ENCODE measurements at regions not wholly inside any gene's neighbourhood (a gene's known extent, or its start where the extent isn't known, plus 50 kb on each side); places are given as distances from the start of the nearest gene placed in this dataset.

GRCh38 chr2:123811846-123812245, 213.2 kb upstream of the CNTNAP5 start:
- H3K36me3 Mint-ChIP-seq: no peaks in the 10 kb centered on the region
- CTCF ChIA-PET: no interaction called here
- DNase-seq (no peak), ATAC-seq (no peak)
- H3K4me1 Mint-ChIP-seq: no peaks in the 10 kb centered on the region
- Histone ChIP-seq H3K4me1 (ENCODE audit: control insufficient read depth in 2 of 2, insufficient read depth in 2 of 2, low read length in 2 of 2) (no peaks in the 10 kb centered on the region), H3K36me3 (ENCODE audit: control insufficient read depth in 2 of 3, insufficient read depth in 3 of 3, low read length in 3 of 3) (no peaks in the 10 kb centered on the region), H3K4me3 (ENCODE audit: low read length) (no peak overlapping the region), H3K9me3 (ENCODE audit: control insufficient read depth in 2 of 3, low read length in 3 of 3) (no peaks in the 10 kb centered on the region), H3K27me3 (ENCODE audit: control insufficient read depth in 2 of 2, insufficient read depth in 2 of 2, low read length in 2 of 2) (no peaks in the 10 kb centered on the region), H3K27ac (ENCODE audit: low read depth, low read length) (no peak overlapping the region)
- H3K27me3 Mint-ChIP-seq: no peaks in the 10 kb centered on the region
- no peak overlapping the region for H3K4me3 Mint-ChIP-seq
- intact Hi-C loops (cut with micrococcal nuclease): no loop called here
- H3K9me3 Mint-ChIP-seq: peaks cover 0 to 42% (median 16%) of the 10 kb centered on the region in 11 donors
- no peak overlapping the region for H3K27ac Mint-ChIP-seq
- POLR2A ChIA-PET: no interaction called here

GRCh38 chr2:123816203-123816602, 208.9 kb upstream of the CNTNAP5 start:
- Histone ChIP-seq H3K27ac (ENCODE audit: low read depth, low read length) (no peak overlapping the region), H3K27me3 (ENCODE audit: control insufficient read depth in 2 of 2, insufficient read depth in 2 of 2, low read length in 2 of 2) (no peaks in the 10 kb centered on the region), H3K4me1 (ENCODE audit: control insufficient read depth in 2 of 2, insufficient read depth in 2 of 2, low read length in 2 of 2) (no peaks in the 10 kb centered on the region), H3K9me3 (ENCODE audit: control insufficient read depth in 2 of 3, low read length in 3 of 3) (no peaks in the 10 kb centered on the region), H3K36me3 (ENCODE audit: control insufficient read depth in 2 of 3, insufficient read depth in 3 of 3, low read length in 3 of 3) (no peaks in the 10 kb centered on the region), H3K4me3 (ENCODE audit: low read length) (no peak overlapping the region)
- ATAC-seq (no peak), DNase-seq (no peak)
- intact Hi-C loops (cut with micrococcal nuclease): no loop called here
- H3K4me3 Mint-ChIP-seq: no peak overlapping the region
- POLR2A ChIA-PET: no interaction called here
- peaks cover 0 to 23% (median 2%) of the 10 kb centered on the region in 11 donors for H3K9me3 Mint-ChIP-seq
- CTCF ChIA-PET: no interaction called here
- no peaks in the 10 kb centered on the region for H3K36me3 Mint-ChIP-seq
- no peaks in the 10 kb centered on the region for H3K27me3 Mint-ChIP-seq
- H3K4me1 Mint-ChIP-seq: no peaks in the 10 kb centered on the region
- H3K27ac Mint-ChIP-seq: no peak overlapping the region

- H3K27ac ChIP-seq (ENCODE audit: low read depth, low read length): no peak overlapping the region
- POLR2A ChIA-PET: no interaction called here
- no peak overlapping the region for H3K4me3 Mint-ChIP-seq
- H3K4me1 ChIP-seq (ENCODE audit: control insufficient read depth in 2 of 2, insufficient read depth in 2 of 2, low read length in 2 of 2): no peaks in the 10 kb centered on the region
- H3K27me3 Mint-ChIP-seq: no peaks in the 10 kb centered on the region
- H3K4me3 ChIP-seq (ENCODE audit: low read length): no peak overlapping the region
- H3K27me3 ChIP-seq (ENCODE audit: control insufficient read depth in 2 of 2, insufficient read depth in 2 of 2, low read length in 2 of 2): no peaks in the 10 kb centered on the region
- H3K9me3 Mint-ChIP-seq: peaks cover 0 to 18% (median 1%) of the 10 kb centered on the region in 11 donors
- no peak overlapping the region for H3K27ac Mint-ChIP-seq
- intact Hi-C loops (cut with micrococcal nuclease): no loop called here
- ATAC-seq: no peak
- CTCF ChIA-PET: no interaction called here
- no peaks in the 10 kb centered on the region for H3K36me3 ChIP-seq (ENCODE audit: control insufficient read depth in 2 of 3, insufficient read depth in 3 of 3, low read length in 3 of 3)
- no peaks in the 10 kb centered on the region for H3K9me3 ChIP-seq (ENCODE audit: control insufficient read depth in 2 of 3, low read length in 3 of 3)
- no peak for DNase-seq
- H3K36me3 Mint-ChIP-seq: no peaks in the 10 kb centered on the region
- no peaks in the 10 kb centered on the region for H3K4me1 Mint-ChIP-seq
These were observed 208.2 kb upstream of the CNTNAP5 start for GRCh38 chr2:123816928-123817327.

- no peak overlapping the region for H3K27ac Mint-ChIP-seq
- Histone ChIP-seq H3K36me3 (ENCODE audit: control insufficient read depth in 2 of 3, insufficient read depth in 3 of 3, low read length in 3 of 3) (no peaks in the 10 kb centered on the region), H3K4me1 (ENCODE audit: control insufficient read depth in 2 of 2, insufficient read depth in 2 of 2, low read length in 2 of 2) (no peaks in the 10 kb centered on the region), H3K27me3 (ENCODE audit: control insufficient read depth in 2 of 2, insufficient read depth in 2 of 2, low read length in 2 of 2) (no peaks in the 10 kb centered on the region), H3K4me3 (ENCODE audit: low read length) (no peak overlapping the region), H3K9me3 (ENCODE audit: control insufficient read depth in 2 of 3, low read length in 3 of 3) (no peaks in the 10 kb centered on the region), H3K27ac (ENCODE audit: low read depth, low read length) (no peak overlapping the region)
- CTCF ChIA-PET: no interaction called here
- DNase-seq (no peak), ATAC-seq (no peak)
- POLR2A ChIA-PET: no interaction called here
- no peaks in the 10 kb centered on the region for H3K27me3 Mint-ChIP-seq
- H3K9me3 Mint-ChIP-seq: peaks cover 0 to 21% (median 4%) of the 10 kb centered on the region in 11 donors
- no peaks in the 10 kb centered on the region for H3K4me1 Mint-ChIP-seq
- no peak overlapping the region for H3K4me3 Mint-ChIP-seq
- intact Hi-C loops (cut with micrococcal nuclease): no loop called here
- H3K36me3 Mint-ChIP-seq: no peaks in the 10 kb centered on the region
These were observed 198.3 kb upstream of the CNTNAP5 start for GRCh38 chr2:123826729-123827271.

GRCh38 chr2:123839326-123839725, 185.8 kb upstream of the CNTNAP5 start:
- Mint-ChIP-seq H3K27me3 (no peaks in the 10 kb centered on the region), H3K36me3 (peaks cover 0 to 5% (median 0%) of the 10 kb centered on the region in 5 donors), H3K4me3 (no peak overlapping the region), H3K27ac (no peak overlapping the region), H3K9me3 (peaks cover 0 to 41% (median 15%) of the 10 kb centered on the region in 11 donors), H3K4me1 (no peaks in the 10 kb centered on the region)
- ChIA-PET POLR2A (no interaction called here), CTCF (no interaction called here)
- Histone ChIP-seq H3K27ac (ENCODE audit: low read depth, low read length) (no peak overlapping the region), H3K27me3 (ENCODE audit: control insufficient read depth in 2 of 2, insufficient read depth in 2 of 2, low read length in 2 of 2) (no peaks in the 10 kb centered on the region), H3K9me3 (ENCODE audit: control insufficient read depth in 2 of 3, low read length in 3 of 3) (no peaks in the 10 kb centered on the region), H3K4me1 (ENCODE audit: control insufficient read depth in 2 of 2, insufficient read depth in 2 of 2, low read length in 2 of 2) (no peaks in the 10 kb centered on the region), H3K36me3 (ENCODE audit: control insufficient read depth in 2 of 3, insufficient read depth in 3 of 3, low read length in 3 of 3) (no peaks in the 10 kb centered on the region), H3K4me3 (ENCODE audit: low read length) (no peak overlapping the region)
- intact Hi-C loops (cut with micrococcal nuclease): no loop called here
- DNase-seq: no peak
- no peak for ATAC-seq

GRCh38 chr2:123840016-123840415, 185.1 kb upstream of the CNTNAP5 start:
- no peaks in the 10 kb centered on the region for H3K4me1 ChIP-seq (ENCODE audit: control insufficient read depth in 2 of 2, insufficient read depth in 2 of 2, low read length in 2 of 2)
- H3K9me3 ChIP-seq (ENCODE audit: control insufficient read depth in 2 of 3, low read length in 3 of 3): no peaks in the 10 kb centered on the region
- ChIA-PET CTCF (no interaction called here), POLR2A (no interaction called here)
- no peaks in the 10 kb centered on the region for H3K27me3 ChIP-seq (ENCODE audit: control insufficient read depth in 2 of 2, insufficient read depth in 2 of 2, low read length in 2 of 2)
- no peak for ATAC-seq
- Mint-ChIP-seq H3K4me1 (no peaks in the 10 kb centered on the region), H3K4me3 (no peak overlapping the region), H3K36me3 (peaks cover 0 to 5% (median 0%) of the 10 kb centered on the region in 5 donors), H3K9me3 (peaks cover 0 to 37% (median 12%) of the 10 kb centered on the region in 11 donors), H3K27me3 (no peaks in the 10 kb centered on the region), H3K27ac (no peak overlapping the region)
- no peak overlapping the region for H3K4me3 ChIP-seq (ENCODE audit: low read length)
- intact Hi-C loops (cut with micrococcal nuclease): no loop called here
- no peak for DNase-seq
- H3K27ac ChIP-seq (ENCODE audit: low read depth, low read length): no peak overlapping the region
- no peaks in the 10 kb centered on the region for H3K36me3 ChIP-seq (ENCODE audit: control insufficient read depth in 2 of 3, insufficient read depth in 3 of 3, low read length in 3 of 3)

GRCh38 chr2:123840574-123840973, 184.5 kb upstream of the CNTNAP5 start:
- Mint-ChIP-seq H3K9me3 (peaks cover 0 to 36% (median 12%) of the 10 kb centered on the region in 11 donors), H3K36me3 (peaks cover 0 to 5% (median 0%) of the 10 kb centered on the region in 5 donors), H3K27me3 (no peaks in the 10 kb centered on the region), H3K27ac (no peak overlapping the region), H3K4me1 (no peaks in the 10 kb centered on the region), H3K4me3 (no peak overlapping the region)
- ChIA-PET CTCF (no interaction called here), POLR2A (no interaction called here)
- Histone ChIP-seq H3K9me3 (ENCODE audit: control insufficient read depth in 2 of 3, low read length in 3 of 3) (no peaks in the 10 kb centered on the region), H3K4me1 (ENCODE audit: control insufficient read depth in 2 of 2, insufficient read depth in 2 of 2, low read length in 2 of 2) (no peaks in the 10 kb centered on the region), H3K36me3 (ENCODE audit: control insufficient read depth in 2 of 3, insufficient read depth in 3 of 3, low read length in 3 of 3) (no peaks in the 10 kb centered on the region), H3K27me3 (ENCODE audit: control insufficient read depth in 2 of 2, insufficient read depth in 2 of 2, low read length in 2 of 2) (no peaks in the 10 kb centered on the region), H3K27ac (ENCODE audit: low read depth, low read length) (no peak overlapping the region), H3K4me3 (ENCODE audit: low read length) (no peak overlapping the region)
- no peak for ATAC-seq
- DNase-seq: no peak
- intact Hi-C loops (cut with micrococcal nuclease): no loop called here

Measured in naive thymus-derived CD4-positive, alpha-beta T cell (primary cell).